ENCODE measurements at regions not wholly inside any gene's neighbourhood (a gene's known extent, or its start where the extent isn't known, plus 50 kb on each side); places are given as distances from the start of the nearest gene placed in this dataset.

DNA sequence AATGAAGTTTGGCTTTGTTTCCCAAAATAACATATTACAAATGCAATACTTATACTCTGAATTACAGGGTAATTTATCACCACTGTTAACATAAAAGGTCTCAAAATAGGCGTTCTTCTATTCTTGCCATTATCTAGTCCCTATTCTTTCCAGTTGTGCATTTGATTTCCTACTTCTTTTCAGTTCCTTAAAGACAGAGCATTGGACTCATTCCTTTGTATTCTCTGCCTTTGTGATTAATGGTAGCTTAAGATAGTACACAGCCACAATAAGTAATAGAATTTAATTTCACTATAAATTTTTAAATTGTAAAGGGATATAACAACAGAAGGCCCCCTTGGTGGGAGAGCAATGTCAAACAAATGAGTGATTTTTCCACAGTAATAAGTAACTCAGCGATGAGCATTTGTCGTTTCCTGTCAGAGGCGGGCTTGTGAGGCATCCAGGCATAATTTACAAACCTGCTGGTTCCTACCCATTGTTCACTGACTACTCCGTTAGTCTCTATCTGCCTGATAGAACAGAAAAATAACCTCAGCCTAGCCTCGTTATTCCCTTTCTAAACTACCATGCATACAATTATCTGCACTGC is 456.6 kb upstream of the REG3G start:
- BruUV-seq (replicated peaks): no TSS peak

DNA sequence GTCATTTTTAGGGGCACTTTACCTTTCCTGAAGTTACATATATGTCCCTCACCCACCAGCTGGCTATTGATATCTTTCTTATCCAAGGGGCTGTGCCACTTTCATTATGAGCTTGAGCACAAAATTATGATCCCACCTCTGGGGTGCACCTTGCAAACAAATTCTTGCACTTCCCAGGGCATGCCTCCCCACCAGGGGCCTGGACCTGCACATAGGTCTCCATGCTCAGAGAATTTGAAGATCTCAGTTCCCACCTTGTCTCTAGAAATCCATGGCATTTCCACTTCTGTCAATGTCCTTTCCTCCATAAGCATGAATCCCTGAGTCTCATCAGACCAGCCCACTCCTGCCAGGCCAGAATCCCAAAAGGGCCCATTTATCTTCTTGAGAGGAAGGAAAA is 449.1 kb upstream of the REG3G start:
- H3K4me1 ChIP-seq (ENCODE audit: insufficient read depth, low read length): no peaks in the 10 kb centered on the region
- intact Hi-C loops (cut with micrococcal nuclease; ENCODE audit: unreplicated experiment) (no loop called here), in situ Hi-C loops (cut with HindIII; ENCODE audit: extremely low pct_ligation_motif_present, low pct_unique_long_range_greater_than_20kb) (no loop called here)
- FAIRE-seq: no peak
- H3K4me2 ChIP-seq (ENCODE audit: low read depth, low read length): no peak overlapping the region
- BruUV-seq (replicated peaks): no TSS peak
- H3K27me3 ChIP-seq (ENCODE audit: control insufficient read depth in 1 of 2, insufficient read depth in 2 of 2, low read length in 2 of 2): no peaks in the 10 kb centered on the region
- ChIA-PET CTCF (ENCODE audit: low intra/inter-chr PET ratio, low total read pairs) (no interaction called here), POLR2A (no interaction called here)
- no peak overlapping the region for H3K27ac ChIP-seq (ENCODE audit: extremely low read length, insufficient read depth, low read length)
- no peak overlapping the region for H3K9ac ChIP-seq (ENCODE audit: insufficient read depth, low read depth, low read length)
- DNase-seq (ENCODE audit: low spot score): no peak
- no peaks in the 10 kb centered on the region for H3K36me3 ChIP-seq (replicated peaks in 1 of 2; ENCODE audit: control insufficient read depth in 1 of 2, insufficient read depth in 2 of 2, low read length in 2 of 2)
- no peaks in the 10 kb centered on the region for H4K20me1 ChIP-seq (ENCODE audit: insufficient read depth, low read length)
- no peak overlapping the region for H3K4me3 ChIP-seq (replicated peaks in 1 of 3; ENCODE audit: insufficient read depth in 1 of 3, low read depth in 2 of 3, low read length in 3 of 3)
- no peaks in the 10 kb centered on the region for H3K9me3 ChIP-seq (ENCODE audit: low read length)
- H2AFZ ChIP-seq (ENCODE audit: low read length): no peak overlapping the region
- H3K79me2 ChIP-seq (ENCODE audit: insufficient read depth, low read length): no peaks in the 10 kb centered on the region
- ATAC-seq: no peak
- TF ChIP-seq, protein P1, sequence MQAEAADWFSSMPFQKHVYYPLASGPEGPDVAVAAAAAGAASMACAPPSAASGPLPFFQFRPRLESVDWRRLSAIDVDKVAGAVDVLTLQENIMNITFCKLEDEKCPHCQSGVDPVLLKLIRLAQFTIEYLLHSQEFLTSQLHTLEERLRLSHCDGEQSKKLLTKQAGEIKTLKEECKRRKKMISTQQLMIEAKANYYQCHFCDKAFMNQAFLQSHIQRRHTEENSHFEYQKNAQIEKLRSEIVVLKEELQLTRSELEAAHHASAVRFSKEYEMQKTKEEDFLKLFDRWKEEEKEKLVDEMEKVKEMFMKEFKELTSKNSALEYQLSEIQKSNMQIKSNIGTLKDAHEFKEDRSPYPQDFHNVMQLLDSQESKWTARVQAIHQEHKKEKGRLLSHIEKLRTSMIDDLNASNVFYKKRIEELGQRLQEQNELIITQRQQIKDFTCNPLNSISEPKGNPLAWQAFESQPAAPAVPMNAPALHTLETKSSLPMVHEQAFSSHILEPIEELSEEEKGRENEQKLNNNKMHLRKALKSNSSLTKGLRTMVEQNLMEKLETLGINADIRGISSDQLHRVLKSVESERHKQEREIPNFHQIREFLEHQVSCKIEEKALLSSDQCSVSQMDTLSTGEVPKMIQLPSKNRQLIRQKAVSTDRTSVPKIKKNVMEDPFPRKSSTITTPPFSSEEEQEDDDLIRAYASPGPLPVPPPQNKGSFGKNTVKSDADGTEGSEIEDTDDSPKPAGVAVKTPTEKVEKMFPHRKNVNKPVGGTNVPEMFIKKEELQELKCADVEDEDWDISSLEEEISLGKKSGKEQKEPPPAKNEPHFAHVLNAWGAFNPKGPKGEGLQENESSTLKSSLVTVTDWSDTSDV (CRISPR knock-in tag; IDR thresholded peaks at IDR 0.05): no peak
- TF ChIP-seq MED8 (CRISPR knock-in tag; IDR thresholded peaks at IDR 0.05; ENCODE audit: insufficient replicate concordance): no peak
- no peak for TF ChIP-seq ETV5 (CRISPR knock-in tag; IDR thresholded peaks at IDR 0.05; ENCODE audit: borderline replicate concordance)
- no peak for TF ChIP-seq ZNF451 (CRISPR knock-in tag; IDR thresholded peaks at IDR 0.05)
- TF ChIP-seq ATF7 (IDR thresholded peaks at IDR 0.05): no peak
- TF ChIP-seq ATF7 (CRISPR knock-in tag; IDR thresholded peaks at IDR 0.05): no peak
- TF ChIP-seq KMT2B (CRISPR knock-in tag; IDR thresholded peaks at IDR 0.05): no peak
- TF ChIP-seq, protein P2, sequence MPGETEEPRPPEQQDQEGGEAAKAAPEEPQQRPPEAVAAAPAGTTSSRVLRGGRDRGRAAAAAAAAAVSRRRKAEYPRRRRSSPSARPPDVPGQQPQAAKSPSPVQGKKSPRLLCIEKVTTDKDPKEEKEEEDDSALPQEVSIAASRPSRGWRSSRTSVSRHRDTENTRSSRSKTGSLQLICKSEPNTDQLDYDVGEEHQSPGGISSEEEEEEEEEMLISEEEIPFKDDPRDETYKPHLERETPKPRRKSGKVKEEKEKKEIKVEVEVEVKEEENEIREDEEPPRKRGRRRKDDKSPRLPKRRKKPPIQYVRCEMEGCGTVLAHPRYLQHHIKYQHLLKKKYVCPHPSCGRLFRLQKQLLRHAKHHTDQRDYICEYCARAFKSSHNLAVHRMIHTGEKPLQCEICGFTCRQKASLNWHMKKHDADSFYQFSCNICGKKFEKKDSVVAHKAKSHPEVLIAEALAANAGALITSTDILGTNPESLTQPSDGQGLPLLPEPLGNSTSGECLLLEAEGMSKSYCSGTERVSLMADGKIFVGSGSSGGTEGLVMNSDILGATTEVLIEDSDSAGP (CRISPR knock-in tag; IDR thresholded peaks at IDR 0.05; ENCODE audit: borderline replicate concordance): no peak
- no peak for TF ChIP-seq ZFP36L2 (CRISPR knock-in tag; IDR thresholded peaks at IDR 0.05)
- no peak for TF ChIP-seq REL (CRISPR knock-in tag; conservative IDR thresholded peaks at IDR 0.05)
- TF ChIP-seq KLF9 (CRISPR knock-in tag; IDR thresholded peaks at IDR 0.05; ENCODE audit: low read depth): no peak
- TF ChIP-seq, protein P3, sequence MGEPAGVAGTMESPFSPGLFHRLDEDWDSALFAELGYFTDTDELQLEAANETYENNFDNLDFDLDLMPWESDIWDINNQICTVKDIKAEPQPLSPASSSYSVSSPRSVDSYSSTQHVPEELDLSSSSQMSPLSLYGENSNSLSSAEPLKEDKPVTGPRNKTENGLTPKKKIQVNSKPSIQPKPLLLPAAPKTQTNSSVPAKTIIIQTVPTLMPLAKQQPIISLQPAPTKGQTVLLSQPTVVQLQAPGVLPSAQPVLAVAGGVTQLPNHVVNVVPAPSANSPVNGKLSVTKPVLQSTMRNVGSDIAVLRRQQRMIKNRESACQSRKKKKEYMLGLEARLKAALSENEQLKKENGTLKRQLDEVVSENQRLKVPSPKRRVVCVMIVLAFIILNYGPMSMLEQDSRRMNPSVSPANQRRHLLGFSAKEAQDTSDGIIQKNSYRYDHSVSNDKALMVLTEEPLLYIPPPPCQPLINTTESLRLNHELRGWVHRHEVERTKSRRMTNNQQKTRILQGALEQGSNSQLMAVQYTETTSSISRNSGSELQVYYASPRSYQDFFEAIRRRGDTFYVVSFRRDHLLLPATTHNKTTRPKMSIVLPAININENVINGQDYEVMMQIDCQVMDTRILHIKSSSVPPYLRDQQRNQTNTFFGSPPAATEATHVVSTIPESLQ (CRISPR knock-in tag; conservative IDR thresholded peaks at IDR 0.05): no peak
- no peak for TF ChIP-seq ZNF709 (CRISPR knock-in tag; IDR thresholded peaks at IDR 0.05)

More for the DNA sequence above, 456.6 kb upstream of the REG3G start:
- Histone ChIP-seq H3K9me3 (ENCODE audit: low read length) (no peaks in the 10 kb centered on the region), H3K9ac (ENCODE audit: insufficient read depth, low read depth, low read length) (no peak overlapping the region), H3K4me1 (ENCODE audit: insufficient read depth, low read length) (no peaks in the 10 kb centered on the region), H4K20me1 (ENCODE audit: insufficient read depth, low read length) (no peaks in the 10 kb centered on the region), H3K4me3 (replicated peaks in 1 of 3; ENCODE audit: insufficient read depth in 1 of 3, low read depth in 2 of 3, low read length in 3 of 3) (no peak overlapping the region), H3K27me3 (ENCODE audit: control insufficient read depth in 1 of 2, insufficient read depth in 2 of 2, low read length in 2 of 2) (peaks cover 0 to 20% of the 10 kb centered on the region in 2 experiments; a peak in 1 of 5 replicates), H2AFZ (ENCODE audit: low read length) (no peak overlapping the region), H3K4me2 (ENCODE audit: low read depth, low read length) (no peak overlapping the region), H3K79me2 (ENCODE audit: insufficient read depth, low read length) (no peaks in the 10 kb centered on the region), H3K27ac (ENCODE audit: extremely low read length, insufficient read depth, low read length) (no peak overlapping the region), H3K36me3 (replicated peaks in 1 of 2; ENCODE audit: control insufficient read depth in 1 of 2, insufficient read depth in 2 of 2, low read length in 2 of 2) (no peaks in the 10 kb centered on the region)
- ChIA-PET POLR2A (no interaction called here), CTCF (ENCODE audit: low intra/inter-chr PET ratio, low total read pairs) (no interaction called here)
- ATAC-seq: no peak
- TF ChIP-seq SETDB1 (CRISPR knock-in tag; IDR thresholded peaks at IDR 0.05; ENCODE audit: borderline replicate concordance) (no peak), ZFP62 (CRISPR knock-in tag; IDR thresholded peaks at IDR 0.05) (no peak), PHF20 (CRISPR knock-in tag; IDR thresholded peaks at IDR 0.05) (no peak)
- intact Hi-C loops (cut with micrococcal nuclease; ENCODE audit: unreplicated experiment): no loop called here
- in situ Hi-C loops (cut with HindIII; ENCODE audit: extremely low pct_ligation_motif_present, low pct_unique_long_range_greater_than_20kb): no loop called here
- WGBS (ENCODE audit: low lambda C conversion rate): 14% methylated on average over 6 of the region's 6 CpGs
- no peak for FAIRE-seq
- DNase-seq (ENCODE audit: low spot score): no peak

Measured in HepG2 (cell line).